K562 (cell line): ENCODE measurements at regions not wholly inside any gene's neighbourhood (a gene's known extent, or its start where the extent isn't known, plus 50 kb on each side); places are given as distances from the start of the nearest gene placed in this dataset.
A peak's percentile ranks its signal among the peaks of the same experiment; 100 is the strongest.

Source experiments
- ATAC-seq: fragments of 200-7000 bp; cut with Tn5 transposase; 3 replicates; pipeline ENCODE4 v1.9.1; 2020; ENCODE audit warnings: moderate library complexity
- BruUV-seq: library from RNA; stranded (reverse); fragments of 400-500 nt; replicated peaks from 2 replicates; lab custom pipeline; 2021; lab: Mats Ljungman, UMichigan
- CTCF ChIA-PET: fragments of 300-600 bp; formaldehyde crosslinking; extraction: SDS; loops from one replicate; lab custom pipeline; 2021; ENCODE audit warnings: low intra/inter-chr PET ratio; lab: Yijun Ruan, JAX
- POLR2A ChIA-PET: fragments of 300-600, 350-650 bp; sonication (Branson Sonifier 250); formaldehyde crosslinking; extraction: SDS; loops from one replicate; lab custom pipeline; 2021; ENCODE audit warnings: antibody characterized with exemption, inconsistent platforms; lab: Yijun Ruan, JAX
- DNase-seq, 4 experiments: peaks; one replicate each; pipeline versions ENCODE4 v3.0.0 to v3.0.0-alpha.2; 2011 to 2018; ENCODE audit warnings: low spot score in 3 of 4, mixed read lengths in 3 of 4; ENCODE audit errors: extremely low read depth in 1 of 4
- FAIRE-seq: peaks from 2 replicates; lab custom pipeline; 2011; peaks lifted over from hg19 to GRCh38; lab: Jason Lieb, UNC
- H2AFZ ChIP-seq: 2 replicates; pipeline ENCODE4 v1.6.0; 2011; ENCODE audit warnings: low read depth, low read length, control low read depth, inconsistent platforms
- H3K27ac ChIP-seq: fragments of 200-600 bp; 3 replicates; pipeline ENCODE4 v1.8.0; 2011; ENCODE audit warnings: low read depth, mild to moderate bottlenecking, control low read depth, inconsistent platforms, low read length, moderate library complexity, mixed read lengths; ENCODE audit errors: extremely low read depth
- H3K27me3 ChIP-seq, 2 experiments: fragments of 300-600 bp in 1 of 2; 2 replicates in 1 of 2; 3 replicates in 1 of 2; pipeline versions ENCODE4 v1.6.0 to v1.8.0; 2011; ENCODE audit warnings: inconsistent platforms in 2 of 2, low read length in 2 of 2, mild to moderate bottlenecking in 1 of 2, mixed read lengths in 1 of 2, moderate library complexity in 1 of 2; ENCODE audit not compliant: control insufficient read depth in 2 of 2, insufficient read depth in 2 of 2
- H3K36me3 ChIP-seq: fragments of 300-600 bp; 3 replicates; pipeline ENCODE4 v1.8.0; 2011; ENCODE audit warnings: mild to moderate bottlenecking, low read length, inconsistent platforms; ENCODE audit not compliant: control insufficient read depth, insufficient read depth
- H3K4me1 ChIP-seq, 2 experiments: fragments of 200-600 bp in 1 of 2; replicated peaks in 1 of 2; 2 replicates in 1 of 2; 3 replicates in 1 of 2; pipeline versions ENCODE4 v1.5.1 to v1.8.0; 2011; ENCODE audit warnings: inconsistent platforms in 2 of 2, low read length in 2 of 2, mild to moderate bottlenecking in 1 of 2, mixed read lengths in 1 of 2, moderate library complexity in 1 of 2; ENCODE audit not compliant: control insufficient read depth in 2 of 2, insufficient read depth in 2 of 2
- H3K4me2 ChIP-seq: 2 replicates; pipeline ENCODE4 v1.6.1; 2011; ENCODE audit warnings: low read length, control low read depth, inconsistent platforms, mixed read lengths; ENCODE audit not compliant: insufficient read depth
- H3K4me3 ChIP-seq: fragments of 200-600 bp; sonication (generic), shearing (Covaris generic); 2 replicates; pipeline ENCODE4 v1.5.1; 2016; ENCODE audit warnings: control low read depth, inconsistent platforms
- H3K79me2 ChIP-seq: fragments of 200-600 bp; 3 replicates; pipeline ENCODE4 v1.8.0; 2011; ENCODE audit warnings: low read length, inconsistent platforms; ENCODE audit not compliant: control insufficient read depth, insufficient read depth
- H3K9ac ChIP-seq, 2 experiments: 2 replicates each; pipeline versions ENCODE4 v1.6.0 to v1.6.1; 2011; ENCODE audit warnings: low read depth in 2 of 2, low read length in 2 of 2, control low read depth in 1 of 2, inconsistent platforms in 1 of 2, mild to moderate bottlenecking in 1 of 2, mixed read lengths in 1 of 2; ENCODE audit not compliant: insufficient read depth in 1 of 2
- H3K9me1 ChIP-seq: one replicate; pipeline ENCODE4 v1.6.0; 2011; ENCODE audit warnings: inconsistent platforms, mild to moderate bottlenecking, low read length, moderate library complexity; ENCODE audit not compliant: control insufficient read depth, insufficient read depth
- H3K9me3 ChIP-seq: replicated peaks from 2 replicates; pipeline ENCODE4 v1.5.1; 2011; ENCODE audit warnings: low read depth, low read length, inconsistent platforms; ENCODE audit not compliant: control insufficient read depth, insufficient read depth
- H4K20me1 ChIP-seq: replicated peaks from 2 replicates; pipeline ENCODE4 v1.6.1; 2011; ENCODE audit warnings: low read length, inconsistent platforms, mixed read lengths; ENCODE audit not compliant: control insufficient read depth, insufficient read depth
- KLF10 ChIP-seq: fragments of 250-450 bp; sonication (Bioruptor Pico); IDR thresholded peaks from 2 replicates; pipeline ENCODE4 v1.6.1; 2021; ENCODE audit warnings: matching md5 sums
- PML ChIP-seq: IDR thresholded peaks from 2 replicates; pipeline ENCODE4 v1.6.1; 2012; ENCODE audit warnings: low read length, inconsistent platforms
- PURB ChIP-seq: sonication (generic); formaldehyde crosslinking; IDR thresholded peaks from 2 replicates; pipeline ENCODE4 v1.9.0; 2021; ENCODE audit warnings: low read depth, mild to moderate bottlenecking, missing genetic modification reagents
- U2AF1 ChIP-seq: fragments of 200-400 bp; formaldehyde crosslinking; optimal IDR thresholded peaks from 2 replicates; pipeline ENCODE3; 2017; ENCODE audit warnings: mild to moderate bottlenecking, low read depth, low read length, moderate library complexity
- YY1 ChIP-seq, 3 experiments: IDR thresholded peaks; 2 replicates each; pipeline ENCODE4 v1.6.1; 2011; ENCODE audit warnings: low read length in 2 of 3, mild to moderate bottlenecking in 2 of 3, moderate library complexity in 2 of 3, borderline replicate concordance in 1 of 3, control low read depth in 1 of 3, low read depth in 1 of 3; ENCODE audit not compliant: insufficient read depth in 3 of 3, insufficient replicate concordance in 2 of 3, control insufficient read depth in 1 of 3, insufficient read length in 1 of 3; ENCODE audit errors: extremely low read depth in 1 of 3
- ZNF561 ChIP-seq: fragments of 450-650 bp; formaldehyde crosslinking; conservative IDR thresholded peaks from 2 replicates; pipeline ENCODE4 v1.4.0; 2020; ENCODE audit warnings: mild to moderate bottlenecking, moderate library complexity
- ZNF75A ChIP-seq: fragments of 450-650 bp; formaldehyde crosslinking; IDR thresholded peaks from 2 replicates; pipeline ENCODE4 v1.4.0; 2020; ENCODE audit warnings: mild to moderate bottlenecking
- ZNF766 ChIP-seq: fragments of 200-800 bp; sonication (Bioruptor generic); conservative IDR thresholded peaks from 2 replicates; pipeline ENCODE4 v1.6.1; 2016; ENCODE audit warnings: missing genetic modification characterization, missing compliant biosample characterization
- in situ Hi-C: fragments of 300-500 bp; cut with MboI; formaldehyde crosslinking; loops from 4 replicates; pipeline ENCODE4 v1.15.0; 2018; ENCODE audit warnings: inconsistent platforms, mixed read lengths
- intact Hi-C: fragments of 100-400 bp; cut with micrococcal nuclease; formaldehyde crosslinking; loops from 2 replicates; pipeline ENCODE4 v1.14.2; 2022

DNA sequence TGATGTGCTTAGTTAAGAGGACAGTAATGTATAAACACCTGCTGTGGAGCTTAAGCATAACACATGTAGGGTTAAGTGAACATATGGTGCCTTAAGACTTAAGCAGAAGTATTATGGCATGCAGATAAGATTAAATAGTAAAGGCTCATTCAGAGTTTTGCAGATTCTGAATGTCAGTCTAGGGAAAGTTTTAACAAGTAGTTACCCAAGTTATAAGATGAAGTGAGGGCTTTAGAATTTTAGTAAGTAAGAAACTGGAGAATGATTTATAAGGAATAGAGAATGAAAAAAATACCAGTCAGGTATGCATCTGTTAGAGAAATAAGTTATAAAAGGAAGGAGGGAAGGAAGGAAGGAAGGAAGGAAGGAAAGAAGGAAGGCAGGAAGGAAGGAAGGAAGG lies 902.1 kb downstream of the TRAM1L1 start:
- TF ChIP-seq PURB (CRISPR knock-in tag), result no peak
- TF ChIP-seq YY1 (IDR thresholded peaks at IDR 0.05; ENCODE audit: borderline replicate concordance in 1 of 3, control insufficient read depth in 1 of 3, extremely low read depth in 1 of 3, insufficient read depth in 3 of 3, insufficient read length in 1 of 3, insufficient replicate concordance in 2 of 3, low read depth in 1 of 3, low read length in 2 of 3), result no peak
- no peak for TF ChIP-seq U2AF1
- TF ChIP-seq ZNF75A (CRISPR knock-in tag), result no peak
- TF ChIP-seq PML, result no peak
- TF ChIP-seq ZNF561 (CRISPR knock-in tag), result no peak
- no peak for TF ChIP-seq KLF10
- TF ChIP-seq ZNF766 (CRISPR knock-in tag), result no peak
- Histone ChIP-seq H3K4me3 (no peak overlapping the region), H2AFZ (no peak overlapping the region), H3K36me3 (no peaks in the 10 kb centered on the region), H3K9me3 (no peaks in the 10 kb centered on the region; the same call in none of the 2 replicates), H3K9me1 (no peaks in the 10 kb centered on the region), H3K4me2 (no peak overlapping the region), H3K27me3 (no peaks in the 10 kb centered on the region), H3K9ac (no peak overlapping the region), H3K4me1 (no peaks in the 10 kb centered on the region), H3K27ac (no peak overlapping the region), H4K20me1 (no peaks in the 10 kb centered on the region), H3K79me2 (no peaks in the 10 kb centered on the region)
- FAIRE-seq (peak; percentile 23), ATAC-seq (no peak), DNase-seq (no peak)
- ChIA-PET CTCF (no interaction called here), POLR2A (no interaction called here)
- in situ Hi-C loops (no loop called here), intact Hi-C loops (no loop called here)
- no TSS peak for BruUV-seq
